Osteoblast (primary cell): ENCODE measurements at regions not wholly inside any gene's neighbourhood (a gene's known extent, or its start where the extent isn't known, plus 50 kb on each side); places are given as distances from the start of the nearest gene placed in this dataset.

ENCODE experiments used
- DNase-seq: peaks from one replicate; pipeline ENCODE4 v3.0.0; 2011; ENCODE audit warnings: low spot score, mixed read lengths; ENCODE audit not compliant: insufficient read length; ENCODE audit errors: missing footprints
- H2AFZ ChIP-seq: 2 replicates; pipeline ENCODE4 v1.6.0; 2011; ENCODE audit warnings: mild to moderate bottlenecking, low read length
- H3K27ac ChIP-seq: 2 replicates; pipeline ENCODE4 v1.5.1; 2011; ENCODE audit warnings: mild to moderate bottlenecking, low read depth, low read length, moderate library complexity
- H3K27me3 ChIP-seq: 2 replicates; pipeline ENCODE4 v1.6.0; 2012; ENCODE audit warnings: mild to moderate bottlenecking, control low read depth, inconsistent platforms, low read length, moderate library complexity; ENCODE audit not compliant: insufficient read depth
- H3K36me3 ChIP-seq: 2 replicates; pipeline ENCODE4 v1.5.1; 2011; ENCODE audit warnings: mild to moderate bottlenecking, low read length, control low read depth, moderate library complexity; ENCODE audit not compliant: insufficient read depth
- H3K4me1 ChIP-seq: 2 replicates; pipeline ENCODE4 v1.5.1; 2011; ENCODE audit warnings: mild to moderate bottlenecking, low read length, control low read depth, moderate library complexity; ENCODE audit not compliant: insufficient read depth
- H3K4me2 ChIP-seq: 2 replicates; pipeline ENCODE4 v1.6.0; 2011; ENCODE audit warnings: mild to moderate bottlenecking, low read length; ENCODE audit not compliant: insufficient read depth
- H3K4me3 ChIP-seq: fragments of 200-600 bp; sonication (generic); 3 replicates; pipeline ENCODE4 v1.5.1; 2012; ENCODE audit warnings: mild to moderate bottlenecking, low read length, inconsistent platforms; ENCODE audit not compliant: insufficient read depth
- H3K79me2 ChIP-seq: 2 replicates; pipeline ENCODE4 v1.6.0; 2012; ENCODE audit warnings: mild to moderate bottlenecking, low read length, control low read depth, inconsistent platforms; ENCODE audit not compliant: insufficient read depth
- H3K9me3 ChIP-seq: 2 replicates; pipeline ENCODE4 v1.5.1; 2011; ENCODE audit warnings: low read depth, low read length, control low read depth
- H4K20me1 ChIP-seq: 2 replicates; pipeline ENCODE4 v1.6.0; 2012; ENCODE audit warnings: mild to moderate bottlenecking, low read length, control low read depth; ENCODE audit not compliant: insufficient read depth
- CTCF ChIP-seq: IDR thresholded peaks from 2 replicates; pipeline ENCODE4 v1.5.1; 2011; ENCODE audit warnings: mild to moderate bottlenecking, low read depth, low read length, moderate library complexity; ENCODE audit errors: extremely low read depth

GRCh38 chr2:206851521-206851920, 86.1 kb downstream of the FASTKD2 start:
- no peak for TF ChIP-seq CTCF
- H3K79me2 ChIP-seq, result no peaks in the 10 kb centered on the region
- H3K4me2 ChIP-seq, result no peak overlapping the region
- no peaks in the 10 kb centered on the region for H4K20me1 ChIP-seq
- no peaks in the 10 kb centered on the region for H3K36me3 ChIP-seq
- no peak overlapping the region for H3K27ac ChIP-seq
- H3K27me3 ChIP-seq, result no peaks in the 10 kb centered on the region
- no peak for DNase-seq
- H3K9me3 ChIP-seq, result no peaks in the 10 kb centered on the region
- no peak overlapping the region for H2AFZ ChIP-seq
- H3K4me3 ChIP-seq, result no peak overlapping the region
- H3K4me1 ChIP-seq, result peaks cover 8% of the 10 kb centered on the region

GRCh38 chr2:206853915-206854314, 85.4 kb upstream of the CPO start:
- DNase-seq, result no peak
- no peaks in the 10 kb centered on the region for H3K27me3 ChIP-seq
- no peaks in the 10 kb centered on the region for H3K36me3 ChIP-seq
- no peaks in the 10 kb centered on the region for H3K9me3 ChIP-seq
- no peaks in the 10 kb centered on the region for H4K20me1 ChIP-seq
- no peak overlapping the region for H3K4me2 ChIP-seq
- peaks cover 13% of the 10 kb centered on the region for H3K4me1 ChIP-seq
- no peak for TF ChIP-seq CTCF
- no peak overlapping the region for H3K4me3 ChIP-seq
- H2AFZ ChIP-seq, result no peak overlapping the region
- no peaks in the 10 kb centered on the region for H3K79me2 ChIP-seq
- no peak overlapping the region for H3K27ac ChIP-seq

- no peak for TF ChIP-seq CTCF
- H4K20me1 ChIP-seq, result no peaks in the 10 kb centered on the region
- peak overlapping the region; percentile 2 for H3K4me2 ChIP-seq
- peaks cover 13% of the 10 kb centered on the region for H3K4me1 ChIP-seq
- H3K79me2 ChIP-seq, result no peaks in the 10 kb centered on the region
- no peaks in the 10 kb centered on the region for H3K36me3 ChIP-seq
- H2AFZ ChIP-seq, result no peak overlapping the region
- H3K27me3 ChIP-seq, result no peaks in the 10 kb centered on the region
- DNase-seq, result peak; percentile 45
- no peaks in the 10 kb centered on the region for H3K9me3 ChIP-seq
- H3K4me3 ChIP-seq, result no peak overlapping the region
- no peak overlapping the region for H3K27ac ChIP-seq
Observed at GRCh38 chr2:206855585-206856433, 83.5 kb upstream of the CPO start.

GRCh38 chr2:206856513-206856912, 82.8 kb upstream of the CPO start:
- Histone ChIP-seq H3K4me1 (peaks cover 13% of the 10 kb centered on the region), H3K9me3 (no peaks in the 10 kb centered on the region), H3K36me3 (no peaks in the 10 kb centered on the region), H2AFZ (no peak overlapping the region), H3K27me3 (no peaks in the 10 kb centered on the region), H3K27ac (no peak overlapping the region), H3K4me3 (no peak overlapping the region), H3K4me2 (peak overlapping the region; percentile 2), H3K79me2 (no peaks in the 10 kb centered on the region), H4K20me1 (no peaks in the 10 kb centered on the region)
- TF ChIP-seq CTCF, result no peak
- DNase-seq, result peak; percentile 89
